Sigmoid colon (tissue), 6 donors: ENCODE measurements at regions not wholly inside any gene's neighbourhood (a gene's known extent, or its start where the extent isn't known, plus 50 kb on each side); places are given as distances from the start of the nearest gene placed in this dataset.
A peak's percentile ranks its signal among the peaks of the same experiment; 100 is the strongest.

Experiments
- DNase-seq: peaks from one replicate; pipeline ENCODE4 v3.0.0-alpha.2; 2019
- H3K27ac ChIP-seq, 4 donors: fragments of 200-600 bp; sonication (generic); one replicate each; pipeline ENCODE4 v1.5.1; 2016 to 2019; ENCODE audit warnings: mild to moderate bottlenecking in 1 of 4
- H3K27me3 ChIP-seq, 3 donors: fragments of 200-600 bp; sonication (generic); one replicate each; pipeline ENCODE4 v1.5.1; 2019; ENCODE audit warnings: mild to moderate bottlenecking in 1 of 3
- H3K36me3 ChIP-seq, 4 donors: fragments of 200-600 bp; sonication (generic); one replicate each; pipeline ENCODE4 v1.5.1; 2016 to 2019
- H3K4me1 ChIP-seq, 4 donors: fragments of 200-600 bp; sonication (generic); one replicate each; pipeline ENCODE4 v1.5.1; 2017 to 2019
- H3K4me3 ChIP-seq, 4 donors: fragments of 200-600 bp; sonication (generic); one replicate each; pipeline ENCODE4 v1.5.1; 2017 to 2019; ENCODE audit warnings: mild to moderate bottlenecking in 2 of 4, moderate library complexity in 1 of 4
- H3K9me3 ChIP-seq, 4 donors: fragments of 200-600 bp in 3 of 4; sonication (generic) in 3 of 4; one replicate each; pipeline versions ENCODE4 v1.5.1 to v1.6.1; 2013 to 2019
- CTCF ChIP-seq, 4 experiments: fragments of 450-650 bp in 3 of 4; fragments of 200-600 bp in 1 of 4; IDR thresholded peaks; one replicate each; pipeline ENCODE4 v1.5.1; 2016 to 2019; ENCODE audit warnings: antibody characterized with exemption in 4 of 4, mild to moderate bottlenecking in 3 of 4, moderate library complexity in 2 of 4
- EP300 ChIP-seq, 4 donors: sonication (generic); formaldehyde crosslinking; IDR thresholded peaks; one replicate each; pipeline ENCODE4 v1.6.1; 2017; ENCODE audit warnings: antibody characterized with exemption in 4 of 4
- POLR2A ChIP-seq, 2 donors: fragments of 450-650 bp; IDR thresholded peaks; one replicate each; pipeline ENCODE4 v1.6.1; 2016; ENCODE audit warnings: antibody characterized with exemption in 2 of 2, mild to moderate bottlenecking in 2 of 2, moderate library complexity in 2 of 2
- POLR2AphosphoS5 ChIP-seq, 4 donors: sonication (generic); formaldehyde crosslinking; IDR thresholded peaks; one replicate each; pipeline ENCODE4 v1.6.1; 2017; ENCODE audit warnings: antibody characterized with exemption in 4 of 4
- WGBS, 2 donors: extraction: QIAGEN DNeasy Blood & Tissue Kit; methylation state at CpG; one replicate each; pipeline ENCODE4 v1.1.7; 2013; 5-methylcytosine and 5-hydroxymethylcytosine counted together
- intact Hi-C: fragments of 100-400 bp; cut with DNase I; formaldehyde crosslinking; loops from one replicate; pipeline ENCODE4 v1.15.1; 2023
- donor health status: healthy with polysubstance abuse.
- donor health status: healthy.

GRCh38 chr18:22676423-22676822, 256.7 kb upstream of the RBBP8 start:
- 14 to 58% methylated on average over 2 of the region's 2 CpGs for WGBS, 2 donors
- TF ChIP-seq CTCF (IDR thresholded peaks at IDR 0.05) (no peak), POLR2AphosphoS5 (IDR thresholded peaks at IDR 0.05) (no peak), POLR2A (IDR thresholded peaks at IDR 0.05) (no peak), EP300 (IDR thresholded peaks at IDR 0.05) (no peak)
- intact Hi-C loops = no loop called here

GRCh38 chr18:22678486-22678885, 254.6 kb upstream of the RBBP8 start:
- H3K27ac ChIP-seq = no peak overlapping the region

More at GRCh38 chr18:22676423-22676822, 256.7 kb upstream of the RBBP8 start:
- DNase-seq = no peak
- H3K27ac ChIP-seq = peak overlapping the region in 1 of 4 donors; percentile 18
- no peaks in the 10 kb centered on the region for H3K27me3 ChIP-seq
- no peak overlapping the region for H3K4me3 ChIP-seq
- no peaks in the 10 kb centered on the region for H3K9me3 ChIP-seq
- peaks cover 0 to 36% (median 24%) of the 10 kb centered on the region in 4 donors for H3K4me1 ChIP-seq
- no peaks in the 10 kb centered on the region for H3K36me3 ChIP-seq

GRCh38 chr18:22680944-22681343, 252.2 kb upstream of the RBBP8 start:
- Histone ChIP-seq H3K27ac (no peak overlapping the region), H3K4me1 (peaks cover 0 to 43% (median 34%) of the 10 kb centered on the region in 4 donors), H3K36me3 (no peaks in the 10 kb centered on the region), H3K27me3 (no peaks in the 10 kb centered on the region), H3K4me3 (no peak overlapping the region), H3K9me3 (no peaks in the 10 kb centered on the region)
- DNase-seq = no peak
- intact Hi-C loops = loop anchor here (10.0 kb wide), 1 partner anchor 516 kb away; the partner anchor contains the start of gene GATA6
- TF ChIP-seq POLR2A (IDR thresholded peaks at IDR 0.05) = no peak
- no peak for TF ChIP-seq CTCF (IDR thresholded peaks at IDR 0.05)

More at GRCh38 chr18:22678486-22678885, 254.6 kb upstream of the RBBP8 start:
- intact Hi-C loops = no loop called here
- no peak for TF ChIP-seq CTCF (IDR thresholded peaks at IDR 0.05)
- TF ChIP-seq POLR2AphosphoS5 (IDR thresholded peaks at IDR 0.05) = no peak
- no peak for TF ChIP-seq POLR2A (IDR thresholded peaks at IDR 0.05)
- TF ChIP-seq EP300 (IDR thresholded peaks at IDR 0.05) = no peak
- no peak for DNase-seq
- H3K27me3 ChIP-seq = no peaks in the 10 kb centered on the region
- no peaks in the 10 kb centered on the region for H3K9me3 ChIP-seq
- no peak overlapping the region for H3K4me3 ChIP-seq
- 83 to 84% methylated on average over 1 of the region's 1 CpG for WGBS, 2 donors
- peaks cover 0 to 57% (median 41%) of the 10 kb centered on the region in 4 donors for H3K4me1 ChIP-seq
- H3K36me3 ChIP-seq = no peaks in the 10 kb centered on the region

GRCh38 chr18:22681908-22682307, 251.2 kb upstream of the RBBP8 start:
- TF ChIP-seq CTCF (IDR thresholded peaks at IDR 0.05) (no peak), POLR2AphosphoS5 (IDR thresholded peaks at IDR 0.05) (no peak)
- Histone ChIP-seq H3K36me3 (no peaks in the 10 kb centered on the region), H3K4me3 (no peak overlapping the region), H3K27ac (peak overlapping the region in 3 of 4 donors; percentile 21 to 71 (median 65)), H3K4me1 (peaks cover 0 to 33% (median 30%) of the 10 kb centered on the region in 4 donors), H3K27me3 (no peaks in the 10 kb centered on the region), H3K9me3 (no peaks in the 10 kb centered on the region)
- 20 to 27% methylated on average over 2 of the region's 2 CpGs for WGBS, 2 donors
- intact Hi-C loops = loop anchor here (2.0 to 10.0 kb wide), 2 partner anchors 15 to 517 kb away; partner anchors contain the start of gene GATA6
- DNase-seq = no peak

- TF ChIP-seq EP300 (IDR thresholded peaks at IDR 0.05) (no peak), POLR2A (IDR thresholded peaks at IDR 0.05) (no peak), CTCF (IDR thresholded peaks at IDR 0.05) (no peak), POLR2AphosphoS5 (IDR thresholded peaks at IDR 0.05) (no peak)
- intact Hi-C loops = loop anchor here (2.0 to 10.0 kb wide), 2 partner anchors 16 to 518 kb away; partner anchors contain the start of gene GATA6
- 4 to 55% methylated on average over 1 of the region's 1 CpG for WGBS, 2 donors
- no peaks in the 10 kb centered on the region for H3K27me3 ChIP-seq
- DNase-seq = no peak
- no peak overlapping the region for H3K4me3 ChIP-seq
- no peaks in the 10 kb centered on the region for H3K36me3 ChIP-seq
- H3K4me1 ChIP-seq = peaks cover 0 to 33% (median 28%) of the 10 kb centered on the region in 4 donors
- peak overlapping the region in 3 of 4 donors; percentile 12 to 71 (median 65) for H3K27ac ChIP-seq
- no peaks in the 10 kb centered on the region for H3K9me3 ChIP-seq
Measured at GRCh38 chr18:22682720-22683119, 250.4 kb upstream of the RBBP8 start.
